HG02884 (cell line): ENCODE measurements at regions not wholly inside any gene's neighbourhood (a gene's known extent, or its start where the extent isn't known, plus 50 kb on each side); places are given as distances from the start of the nearest gene placed in this dataset.

ENCODE experiments used
- ATAC-seq: cut with Tn5 transposase; IDR thresholded peaks from one replicate; pipeline ENCODE4 v1.9.1; 2021; ENCODE audit warnings: mild to moderate bottlenecking, moderate library complexity; ENCODE audit not compliant: unreplicated experiment

- no peak for ATAC-seq
Observed at GRCh38 chr3:89625945-89626344, 518.5 kb downstream of the EPHA3 start.

DNA sequence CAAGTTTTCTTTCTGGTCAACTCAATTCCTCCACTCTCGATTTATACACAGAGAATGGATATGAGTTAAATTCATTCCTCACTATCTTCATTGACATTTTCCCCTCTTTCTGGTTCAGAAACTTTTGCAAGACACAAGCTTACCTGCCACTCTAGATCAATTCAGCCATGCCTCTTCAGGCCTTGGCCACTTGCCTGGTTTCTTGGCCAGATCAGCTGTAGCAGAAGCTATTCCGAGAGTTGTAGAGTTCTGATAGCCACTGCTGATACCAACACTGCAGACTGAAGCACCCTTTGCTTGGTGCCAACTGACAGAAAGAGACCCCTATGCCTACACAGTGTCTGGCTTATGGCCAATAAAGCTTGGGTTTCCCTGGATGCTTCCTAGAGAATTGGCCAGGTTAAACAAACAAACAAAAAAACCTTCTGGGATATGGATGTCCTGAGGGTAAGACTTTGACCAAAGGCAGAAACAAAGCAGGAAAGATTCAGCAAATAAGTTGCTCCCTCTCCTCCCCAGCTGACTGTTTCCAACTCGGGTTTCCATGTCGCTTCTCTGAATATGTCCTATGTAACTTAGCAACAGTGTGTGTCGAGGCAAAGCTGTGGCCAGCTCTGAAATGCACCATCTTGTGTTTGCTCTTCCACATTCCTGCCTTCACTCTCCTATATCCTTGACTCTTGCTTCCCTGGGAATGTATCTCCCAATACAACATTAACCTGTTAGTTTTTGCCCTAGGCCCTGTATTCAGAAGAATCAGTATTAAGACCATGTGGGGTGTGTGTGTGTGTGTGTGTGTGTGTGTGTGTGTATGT lies 521.6 kb downstream of the EPHA3 start:
- no peak for ATAC-seq

DNA sequence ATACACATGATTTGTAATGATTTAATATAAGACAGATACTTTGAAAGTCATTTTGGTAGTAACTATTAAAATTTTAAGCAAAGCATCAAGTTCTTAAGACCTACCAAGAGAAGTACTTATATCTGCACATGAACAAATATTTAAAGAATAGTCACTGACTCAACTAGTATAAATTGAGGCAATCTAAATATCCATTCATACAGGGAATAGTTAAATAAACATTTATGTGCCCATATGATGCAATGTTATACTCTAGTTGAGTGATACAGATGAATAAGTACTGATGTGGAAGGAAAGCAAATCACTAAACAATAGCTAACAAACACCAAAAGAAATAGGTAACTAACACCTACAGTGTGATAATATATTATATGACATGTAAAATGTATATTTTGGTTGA lies 527.7 kb downstream of the EPHA3 start:
- ATAC-seq: no peak

- ATAC-seq: no peak
Observed at GRCh38 chr3:89644716-89645115, 537.3 kb downstream of the EPHA3 start.

- ATAC-seq: no peak
Observed at GRCh38 chr3:89649431-89649830, 542.0 kb downstream of the EPHA3 start.

DNA sequence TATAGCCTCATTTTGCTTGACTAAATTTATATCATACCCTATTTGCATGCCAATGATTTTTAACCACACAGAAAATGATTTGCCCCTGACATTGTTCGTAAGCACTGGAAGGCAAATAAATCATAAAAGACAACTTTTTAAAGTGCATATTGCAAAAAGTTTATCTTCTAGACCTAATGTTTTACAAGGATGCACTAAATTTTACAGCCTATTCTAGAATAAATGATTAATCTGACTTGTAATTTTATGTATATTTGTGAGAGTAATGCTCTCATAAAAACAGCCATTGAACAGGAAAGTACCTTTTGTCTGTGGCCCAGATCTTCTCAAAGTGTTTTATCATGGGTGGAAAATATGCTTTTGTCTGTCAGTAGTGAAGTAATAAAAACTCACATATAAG lies 546.6 kb downstream of the EPHA3 start:
- ATAC-seq: no peak

DNA sequence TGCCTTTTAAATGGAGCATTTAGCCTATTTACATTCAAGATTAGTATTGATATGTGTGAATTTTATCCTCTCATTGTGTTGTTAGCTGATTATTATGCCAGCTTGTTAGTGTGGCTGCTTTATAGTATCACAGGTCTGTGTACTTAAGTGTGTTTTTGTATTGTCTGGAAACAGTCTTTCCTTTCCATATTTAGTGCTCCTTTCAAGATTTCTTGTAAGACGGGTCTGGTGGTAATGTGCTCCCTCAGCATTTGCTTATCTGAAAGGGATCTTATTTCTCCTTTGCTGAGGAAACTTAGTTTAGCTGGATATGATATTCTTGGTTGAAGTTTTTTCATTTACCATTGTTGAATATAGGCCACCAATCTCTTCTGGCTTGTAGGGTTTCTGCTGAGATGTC lies 549.0 kb downstream of the EPHA3 start:
- ATAC-seq: no peak

DNA sequence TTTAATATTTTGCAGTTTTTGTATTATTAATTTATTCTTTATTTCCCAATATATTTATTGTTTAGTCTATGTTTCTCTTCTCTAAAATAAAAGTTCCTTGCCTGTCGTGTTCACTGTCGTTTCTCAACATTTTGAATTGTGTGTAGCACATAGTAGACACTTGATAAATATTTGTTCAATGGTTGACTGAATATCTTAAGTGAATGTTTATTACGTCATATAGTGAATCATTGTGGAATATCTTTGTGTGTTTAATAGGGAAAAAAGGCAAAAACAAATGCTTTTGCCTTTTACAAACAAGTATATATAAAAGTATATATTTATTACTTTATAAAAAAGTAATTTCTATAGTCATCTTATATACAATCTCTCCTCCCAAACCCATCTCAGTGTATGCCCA lies 572.3 kb downstream of the EPHA3 start:
- no peak for ATAC-seq

DNA sequence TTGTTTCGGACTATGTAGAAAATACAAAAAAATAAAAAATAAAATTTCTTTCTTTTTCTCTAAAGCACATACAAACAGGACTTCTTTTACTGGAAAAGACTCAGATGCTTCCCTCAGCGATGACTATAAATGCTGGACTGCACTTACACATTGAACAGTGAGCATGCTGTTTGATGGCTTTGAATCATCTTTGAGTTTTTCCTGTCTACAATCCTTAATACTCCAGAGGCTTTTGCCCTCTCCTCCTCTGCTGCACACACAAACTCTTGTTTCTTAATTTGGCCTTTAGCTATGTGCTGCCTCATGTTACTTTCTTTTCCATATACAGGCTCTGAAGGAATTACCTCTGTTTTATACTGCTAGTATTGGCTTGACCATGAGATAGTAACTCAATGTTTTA lies 575.1 kb downstream of the EPHA3 start:
- ATAC-seq: no peak

- ATAC-seq: no peak
Observed at GRCh38 chr3:89685731-89686130, 578.3 kb downstream of the EPHA3 start.

- ATAC-seq: no peak
Observed at GRCh38 chr3:89690646-89691045, 583.2 kb downstream of the EPHA3 start.

- ATAC-seq: no peak
Observed at GRCh38 chr3:89692601-89693000, 585.2 kb downstream of the EPHA3 start.

- no peak for ATAC-seq
Observed at GRCh38 chr3:89697321-89697916, 590.0 kb downstream of the EPHA3 start.

DNA sequence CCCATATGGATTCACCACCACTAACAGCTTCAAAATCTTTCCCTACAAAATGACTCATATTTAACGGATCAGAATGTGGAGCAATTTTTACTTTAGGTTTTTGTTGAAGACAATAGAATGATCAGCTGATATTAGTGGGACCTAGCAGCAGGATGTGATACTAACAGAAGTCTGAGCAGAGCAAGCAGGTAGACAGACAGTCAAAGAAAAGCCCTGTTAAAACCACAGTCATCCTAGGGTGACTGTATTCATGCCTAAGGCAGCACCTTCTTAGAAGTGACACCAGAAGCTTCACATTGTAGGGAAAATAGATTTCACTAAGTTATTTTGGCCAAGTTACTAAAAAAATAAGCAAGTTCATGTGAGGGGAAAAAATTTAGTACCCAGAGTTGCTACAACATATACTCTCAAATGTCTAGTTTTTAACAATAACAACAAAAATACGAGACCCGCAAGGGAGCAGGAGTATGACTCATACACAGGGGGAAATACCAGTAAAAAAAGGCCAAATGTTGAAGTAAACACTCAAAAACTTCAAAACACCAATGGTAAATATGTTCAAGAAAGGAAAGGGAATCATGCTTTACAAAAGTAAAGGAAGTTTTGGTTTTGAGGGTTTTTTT lies 590.9 kb downstream of the EPHA3 start:
- no peak for ATAC-seq

DNA sequence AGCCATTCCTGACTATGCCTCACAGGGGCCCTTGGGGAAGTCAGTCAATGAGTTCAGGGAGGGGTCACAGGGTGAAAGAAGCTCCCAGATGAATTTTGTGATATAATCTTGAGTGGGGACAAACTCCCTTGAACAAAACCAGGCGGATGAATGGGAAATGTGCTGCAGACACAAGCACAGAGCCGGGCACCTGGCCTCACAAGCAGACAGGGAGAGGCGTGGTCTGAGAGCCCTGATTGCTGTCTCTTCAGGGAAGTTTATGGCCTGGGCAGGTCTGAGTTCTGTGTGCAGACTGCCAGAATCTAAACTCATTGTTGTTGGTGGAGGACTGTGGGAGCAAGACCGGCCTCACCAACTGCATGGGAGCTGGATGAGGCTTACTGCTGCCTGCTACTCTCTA lies 591.8 kb downstream of the EPHA3 start:
- ATAC-seq: no peak

DNA sequence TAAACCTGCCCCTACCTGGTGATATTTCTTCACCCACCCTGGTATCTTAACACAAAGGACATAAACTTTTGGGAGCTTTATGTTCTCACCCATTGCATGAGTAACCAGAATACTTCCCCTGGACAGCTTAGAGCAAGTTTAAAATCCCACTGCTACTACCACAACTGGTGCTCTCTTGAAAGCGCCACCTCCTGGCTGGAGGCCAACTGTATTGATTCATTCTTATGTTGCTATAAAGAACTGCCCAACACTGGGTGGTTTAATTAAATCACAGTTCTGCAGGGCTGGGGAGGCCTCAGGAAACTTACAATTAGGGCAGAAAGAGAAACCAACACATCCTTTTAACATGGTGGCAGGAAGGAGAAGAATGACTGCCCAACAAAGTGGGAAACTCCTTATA lies 592.4 kb downstream of the EPHA3 start:
- ATAC-seq: no peak

DNA sequence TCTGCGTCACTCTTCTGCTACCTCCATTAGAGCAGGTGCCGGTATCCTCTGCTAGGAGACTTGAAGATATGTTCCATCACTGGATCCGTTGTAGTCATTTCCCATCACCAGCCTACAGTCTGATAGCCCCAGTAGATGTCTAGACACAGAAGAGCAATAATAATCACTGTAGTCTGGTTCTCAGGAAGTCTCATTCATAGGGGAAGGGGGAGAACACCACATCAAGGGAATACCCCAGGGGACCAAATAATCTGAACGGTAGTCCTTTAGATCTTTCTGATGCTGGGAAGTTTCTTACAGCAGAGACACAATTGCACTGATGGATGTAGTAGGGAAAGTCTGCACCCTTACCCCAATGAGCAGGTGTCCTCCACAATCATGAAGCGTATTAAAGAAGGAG lies 595.0 kb downstream of the EPHA3 start:
- ATAC-seq: no peak

DNA sequence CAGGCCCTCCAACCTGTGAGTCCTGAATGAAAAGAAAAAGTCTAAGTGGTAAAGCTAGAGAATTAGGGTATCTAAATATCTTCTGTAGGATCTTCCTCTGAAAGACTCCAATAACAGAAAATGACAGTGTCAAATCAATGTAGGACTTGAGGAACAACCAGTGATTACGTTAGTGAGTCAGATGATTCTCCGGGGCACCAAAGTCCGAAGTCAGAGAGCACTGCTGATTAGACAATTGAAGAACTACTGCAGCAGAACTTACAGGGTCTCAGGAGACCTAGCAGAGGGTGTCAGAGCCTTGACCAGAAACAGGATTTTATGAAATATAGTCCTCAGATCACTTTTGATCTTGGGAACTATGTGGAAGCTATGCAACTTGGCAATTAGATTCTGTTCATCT lies 605.8 kb downstream of the EPHA3 start:
- no peak for ATAC-seq

- no peak for ATAC-seq
Observed at GRCh38 chr3:89714237-89714636, 606.8 kb downstream of the EPHA3 start.

DNA sequence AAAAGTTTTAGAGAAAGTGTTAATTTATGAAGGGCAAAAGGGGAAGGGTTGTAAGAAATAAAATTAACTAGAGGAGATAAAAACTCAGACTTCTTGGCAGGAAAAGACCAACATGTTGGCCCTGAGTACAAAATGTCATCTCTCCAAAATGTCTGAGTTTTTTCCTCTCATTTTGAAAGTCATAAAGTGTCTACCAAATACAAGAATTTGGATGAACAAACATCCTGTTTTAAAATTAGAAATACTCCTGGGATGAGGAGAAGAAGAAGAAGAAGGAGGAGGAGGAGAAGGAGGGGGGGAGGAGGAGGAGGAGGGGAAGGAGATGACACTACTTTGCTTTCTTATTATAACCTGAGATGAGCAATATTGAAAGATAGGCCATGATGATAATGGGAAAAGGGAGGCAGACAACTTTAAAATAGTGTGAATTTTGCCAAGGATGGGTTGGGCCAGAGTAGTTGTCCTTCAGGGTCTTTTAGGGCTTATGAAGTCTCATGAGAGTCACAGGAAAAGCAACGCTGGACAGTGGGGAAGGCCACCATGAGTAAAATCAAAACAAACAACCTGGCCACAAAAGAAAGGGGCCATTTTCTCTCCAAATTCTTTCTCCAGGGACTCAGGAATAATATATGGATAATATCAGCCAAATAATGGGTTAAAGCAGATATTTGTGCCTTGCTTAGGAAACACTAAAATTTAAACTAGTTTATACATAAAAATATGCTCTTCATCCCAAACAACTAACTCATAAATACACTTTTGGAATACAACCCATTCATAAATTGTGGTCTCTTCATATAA lies 632.9 kb downstream of the EPHA3 start:
- ATAC-seq: no peak

DNA sequence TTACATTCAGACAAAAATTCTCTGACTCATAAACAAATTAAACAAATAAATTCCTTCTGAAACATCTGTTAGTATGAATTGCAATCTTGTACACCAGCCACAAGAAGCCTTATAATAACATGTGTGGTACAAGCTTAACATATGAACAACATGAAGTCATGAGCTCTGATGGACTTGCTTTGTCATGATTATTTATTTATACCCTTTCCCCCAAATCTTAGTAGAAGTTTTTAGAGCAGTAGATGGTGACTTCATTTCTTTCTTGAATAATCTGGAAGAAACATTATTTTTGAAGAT lies 633.4 kb downstream of the EPHA3 start:
- ATAC-seq: no peak

- ATAC-seq: no peak
Observed at GRCh38 chr3:89742546-89742945, 635.1 kb downstream of the EPHA3 start.
